Activated B cell treated with CpG ODN at 0.5 μM for 24 hours (primary cell): ENCODE measurements at regions not wholly inside any gene's neighbourhood (a gene's known extent, or its start where the extent isn't known, plus 50 kb on each side); places are given as distances from the start of the nearest gene placed in this dataset.

Source experiments
- ATAC-seq: fragments of 200-7000 bp; cut with Tn5 transposase; one replicate; pipeline ENCODE4 v1.10.0; 2021; ENCODE audit warnings: low read depth, mild to moderate bottlenecking, moderate library complexity
- CTCF ChIA-PET: fragments of 350-600 bp; sonication (Branson Sonifier 250); formaldehyde crosslinking; loops from one replicate; lab custom pipeline; 2021; ENCODE audit warnings: antibody characterized with exemption; lab: Charles Lee
- POLR2A ChIA-PET: fragments of 350-600 bp; sonication (Branson Sonifier 250); formaldehyde crosslinking; loops from one replicate; lab custom pipeline; 2021; ENCODE audit warnings: antibody characterized with exemption; lab: Charles Lee
- DNase-seq: peaks from one replicate; pipeline ENCODE4 v3.0.0; 2022
- H3K27ac Mint-ChIP-seq: one replicate; pipeline ENCODE4 v1.8.0; 2020; ENCODE audit warnings: mixed read lengths
- H3K27me3 Mint-ChIP-seq: one replicate; pipeline ENCODE4 v1.8.0; 2021; ENCODE audit warnings: mixed read lengths
- H3K36me3 Mint-ChIP-seq: one replicate; pipeline ENCODE4 v1.8.0; 2021; ENCODE audit warnings: low read depth, mixed read lengths
- H3K4me1 Mint-ChIP-seq: one replicate; pipeline ENCODE4 v1.8.0; 2021; ENCODE audit warnings: mixed read lengths
- H3K4me3 Mint-ChIP-seq: one replicate; pipeline ENCODE4 v1.8.0; 2020; ENCODE audit warnings: mild to moderate bottlenecking, mixed read lengths
- H3K9me3 Mint-ChIP-seq: one replicate; pipeline ENCODE4 v1.8.0; 2020; ENCODE audit warnings: mixed read lengths
- CTCF ChIP-seq: fragments of 200-600 bp; IDR thresholded peaks from one replicate; pipeline ENCODE4 v1.8.0; 2022; ENCODE audit warnings: antibody characterized with exemption, mild to moderate bottlenecking
- intact Hi-C: fragments of 100-400 bp; cut with micrococcal nuclease; formaldehyde crosslinking; loops from one replicate; pipeline ENCODE4 v1.15.1; 2024

- no peak for ATAC-seq
- Mint-ChIP-seq H3K36me3 (no peaks in the 10 kb centered on the region), H3K27me3 (no peaks in the 10 kb centered on the region), H3K4me1 (no peaks in the 10 kb centered on the region), H3K4me3 (no peak overlapping the region), H3K27ac (no peak overlapping the region), H3K9me3 (peaks cover 15% of the 10 kb centered on the region)
- ChIA-PET CTCF (no interaction called here), POLR2A (no interaction called here)
- intact Hi-C loops: no loop called here
- no peak for TF ChIP-seq CTCF
- DNase-seq: no peak
These were observed 935.3 kb downstream of the FAT4 start for GRCh38 chr4:126250006-126250405.

DNA sequence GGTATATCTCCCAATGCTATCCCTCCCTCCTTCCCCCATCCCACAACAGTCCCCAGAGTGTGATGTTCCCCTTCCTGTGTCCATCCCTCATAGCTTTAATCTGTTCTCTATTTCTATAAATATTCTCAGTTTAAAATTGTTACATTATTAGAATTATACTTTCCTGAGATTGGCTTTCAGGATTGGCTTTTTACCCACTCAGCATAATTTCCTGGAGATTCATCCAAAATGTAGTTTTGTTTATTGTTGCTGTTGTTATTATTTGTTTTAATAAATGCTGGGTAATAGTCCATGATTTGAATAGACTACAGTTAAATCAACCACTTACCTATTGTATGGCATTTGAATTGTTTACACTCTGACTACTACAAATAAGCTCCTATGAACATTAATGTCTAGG is 936.4 kb downstream of the FAT4 start:
- CTCF ChIA-PET: no interaction called here
- TF ChIP-seq CTCF: no peak

GRCh38 chr4:126262665-126263064 is 947.9 kb downstream of the FAT4 start:
- DNase-seq: no peak

More for the DNA sequence above, 936.4 kb downstream of the FAT4 start:
- Mint-ChIP-seq H3K36me3 (no peaks in the 10 kb centered on the region), H3K27me3 (no peaks in the 10 kb centered on the region), H3K4me1 (no peaks in the 10 kb centered on the region), H3K9me3 (peaks cover 11% of the 10 kb centered on the region), H3K27ac (no peak overlapping the region), H3K4me3 (no peak overlapping the region)
- no peak for ATAC-seq
- no peak for DNase-seq
- intact Hi-C loops: no loop called here
- POLR2A ChIA-PET: no interaction called here

GRCh38 chr4:126264839-126265238 is 950.1 kb downstream of the FAT4 start:
- CTCF ChIA-PET: no interaction called here
- Mint-ChIP-seq H3K27me3 (no peaks in the 10 kb centered on the region), H3K36me3 (no peaks in the 10 kb centered on the region), H3K4me3 (no peak overlapping the region), H3K27ac (no peak overlapping the region), H3K9me3 (no peaks in the 10 kb centered on the region), H3K4me1 (no peaks in the 10 kb centered on the region)
- no peak for ATAC-seq
- intact Hi-C loops: no loop called here
- TF ChIP-seq CTCF: no peak
- no peak for DNase-seq
- POLR2A ChIA-PET: no interaction called here

More at GRCh38 chr4:126262665-126263064, 947.9 kb downstream of the FAT4 start:
- no peak for TF ChIP-seq CTCF
- no peak overlapping the region for H3K27ac Mint-ChIP-seq
- H3K4me1 Mint-ChIP-seq: no peaks in the 10 kb centered on the region
- no peaks in the 10 kb centered on the region for H3K9me3 Mint-ChIP-seq
- H3K27me3 Mint-ChIP-seq: no peaks in the 10 kb centered on the region
- CTCF ChIA-PET: no interaction called here
- no peak for ATAC-seq
- intact Hi-C loops: no loop called here
- H3K4me3 Mint-ChIP-seq: no peak overlapping the region
- POLR2A ChIA-PET: no interaction called here
- no peaks in the 10 kb centered on the region for H3K36me3 Mint-ChIP-seq

GRCh38 chr4:126265888-126266287 is 951.1 kb downstream of the FAT4 start:
- Mint-ChIP-seq H3K36me3 (no peaks in the 10 kb centered on the region), H3K4me3 (no peak overlapping the region), H3K27ac (no peak overlapping the region), H3K27me3 (no peaks in the 10 kb centered on the region), H3K9me3 (peaks cover 3% of the 10 kb centered on the region), H3K4me1 (no peaks in the 10 kb centered on the region)
- ATAC-seq (no peak), DNase-seq (no peak)
- POLR2A ChIA-PET: interaction anchor here (0.7 kb wide), 1 partner anchor 14 kb away, joined by 3 read pairs; no protein-coding TSS in a partner anchor
- CTCF ChIA-PET: no interaction called here
- no peak for TF ChIP-seq CTCF
- intact Hi-C loops: no loop called here
